ENCODE measurements at regions not wholly inside any gene's neighbourhood (a gene's known extent, or its start where the extent isn't known, plus 50 kb on each side); places are given as distances from the start of the nearest gene placed in this dataset.

DNA sequence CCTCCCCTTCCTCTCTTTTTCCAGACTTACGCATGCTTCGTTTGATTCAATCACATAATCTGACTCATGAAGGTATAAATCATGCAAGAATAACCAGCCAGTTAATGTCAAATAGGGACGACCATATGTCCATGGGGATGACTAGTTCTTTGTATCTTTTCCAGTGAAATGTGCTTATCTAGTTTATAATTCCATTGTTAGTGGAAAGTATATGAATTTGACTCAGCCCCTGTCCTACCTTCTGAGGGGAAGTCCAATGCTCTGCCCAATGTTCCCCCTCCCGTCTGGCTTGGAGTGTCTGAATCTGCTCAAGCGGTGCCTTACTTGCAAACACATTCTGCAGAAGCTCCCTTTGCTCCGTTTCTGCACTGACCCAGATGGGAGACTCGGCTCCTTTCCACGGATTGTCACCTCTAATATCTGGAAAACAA is 55.0 kb upstream of the EPHB3 start:
- no peak for DNase-seq

DNA sequence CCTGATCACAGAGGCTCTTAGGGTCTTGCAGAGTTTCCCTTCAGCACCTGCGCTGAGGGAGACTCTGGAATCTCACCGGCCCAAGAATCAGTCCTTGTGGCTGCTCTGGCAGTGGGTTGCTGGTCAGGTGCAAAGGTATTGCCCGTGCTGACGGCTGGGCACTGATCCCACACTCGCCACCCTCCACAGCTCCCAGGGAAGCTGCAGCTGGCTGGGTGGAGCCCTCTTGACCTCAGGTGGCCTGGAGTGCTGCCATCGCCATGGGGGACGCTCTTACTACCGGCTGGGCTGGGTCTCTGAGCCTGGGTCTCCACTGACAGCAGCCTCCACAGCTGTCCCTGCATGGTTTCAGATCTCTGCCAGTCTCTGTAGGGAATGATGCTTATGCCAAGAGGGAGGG is 52.6 kb upstream of the EPHB3 start:
- DNase-seq: no peak

DNA sequence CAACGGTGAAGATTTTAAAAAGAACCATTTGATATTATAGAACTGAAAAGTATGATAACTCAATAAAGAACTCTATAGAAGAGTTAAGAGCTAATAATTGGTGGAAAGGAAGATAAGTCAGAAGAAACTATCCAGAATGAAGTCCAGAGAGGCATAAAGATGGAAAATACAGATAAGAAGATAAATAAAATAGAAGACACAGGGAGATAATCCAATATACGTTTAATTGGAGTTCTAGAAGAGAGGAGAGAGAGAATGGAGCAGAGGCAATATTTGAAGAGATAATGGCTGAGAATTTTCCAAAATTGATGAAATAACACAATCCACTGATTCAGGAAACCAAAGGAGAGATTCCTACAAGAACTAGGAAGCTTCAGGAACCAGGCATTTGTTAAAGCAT is 49.8 kb upstream of the EPHB3 start:
- DNase-seq: no peak

All from amygdala (tissue), 56 donors.